GM10266 (cell line): ENCODE measurements at regions not wholly inside any gene's neighbourhood (a gene's known extent, or its start where the extent isn't known, plus 50 kb on each side); places are given as distances from the start of the nearest gene placed in this dataset.

Experiments used
- DNase-seq: peaks from one replicate; pipeline ENCODE4 v3.0.0; 2012; ENCODE audit errors: extremely low spot score
- TF ChIP-seq, protein P1 (sequence below): IDR thresholded peaks from 2 replicates; pipeline ENCODE4 v1.5.1; 2012; ENCODE audit warnings: mild to moderate bottlenecking, low read depth; ENCODE audit not compliant: control insufficient read depth, insufficient read depth; ENCODE audit errors: missing control alignments

DNA sequence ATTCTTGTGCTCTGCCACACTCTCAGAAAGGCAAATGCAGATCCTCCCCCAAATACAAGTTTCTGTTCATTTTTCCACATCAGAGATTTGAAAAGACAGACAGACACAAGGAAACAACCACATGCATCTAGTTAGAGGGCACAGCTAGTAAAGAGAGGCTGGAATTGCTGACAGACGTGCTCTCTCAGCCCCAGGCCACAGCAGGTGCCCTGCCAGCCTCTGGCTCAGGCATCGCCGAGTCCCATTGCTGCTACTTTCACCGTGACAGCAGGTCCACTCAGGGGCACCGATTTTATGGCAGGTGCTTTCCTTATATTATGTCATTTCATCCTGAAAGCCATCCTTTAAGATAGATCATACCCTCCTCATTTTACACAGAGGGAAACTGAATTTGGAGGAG, 507.5 kb downstream of the EIPR1 start:
- DNase-seq: no peak
- TF ChIP-seq, protein P1, sequence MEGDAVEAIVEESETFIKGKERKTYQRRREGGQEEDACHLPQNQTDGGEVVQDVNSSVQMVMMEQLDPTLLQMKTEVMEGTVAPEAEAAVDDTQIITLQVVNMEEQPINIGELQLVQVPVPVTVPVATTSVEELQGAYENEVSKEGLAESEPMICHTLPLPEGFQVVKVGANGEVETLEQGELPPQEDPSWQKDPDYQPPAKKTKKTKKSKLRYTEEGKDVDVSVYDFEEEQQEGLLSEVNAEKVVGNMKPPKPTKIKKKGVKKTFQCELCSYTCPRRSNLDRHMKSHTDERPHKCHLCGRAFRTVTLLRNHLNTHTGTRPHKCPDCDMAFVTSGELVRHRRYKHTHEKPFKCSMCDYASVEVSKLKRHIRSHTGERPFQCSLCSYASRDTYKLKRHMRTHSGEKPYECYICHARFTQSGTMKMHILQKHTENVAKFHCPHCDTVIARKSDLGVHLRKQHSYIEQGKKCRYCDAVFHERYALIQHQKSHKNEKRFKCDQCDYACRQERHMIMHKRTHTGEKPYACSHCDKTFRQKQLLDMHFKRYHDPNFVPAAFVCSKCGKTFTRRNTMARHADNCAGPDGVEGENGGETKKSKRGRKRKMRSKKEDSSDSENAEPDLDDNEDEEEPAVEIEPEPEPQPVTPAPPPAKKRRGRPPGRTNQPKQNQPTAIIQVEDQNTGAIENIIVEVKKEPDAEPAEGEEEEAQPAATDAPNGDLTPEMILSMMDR: no peak

DNA sequence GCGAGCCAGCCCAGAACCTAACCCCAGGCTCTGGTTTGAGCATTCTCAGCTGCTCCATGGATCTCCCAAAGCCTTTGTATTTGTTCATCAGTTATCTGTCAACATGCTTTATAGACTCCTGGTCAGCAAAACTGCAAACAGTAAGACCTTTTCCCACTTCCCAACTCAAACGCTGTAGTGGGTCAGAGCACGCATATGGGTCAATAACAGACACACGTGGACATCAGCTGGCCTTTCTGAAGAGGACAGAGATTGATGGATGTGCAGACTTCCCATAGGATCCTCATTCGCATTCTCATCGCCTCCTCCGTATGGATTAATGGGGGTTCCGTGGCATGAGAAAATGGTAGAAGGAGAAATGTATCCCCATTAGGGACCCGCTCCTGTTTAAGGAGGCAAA, 508.1 kb downstream of the EIPR1 start:
- TF ChIP-seq, protein P1: no peak
- no peak for DNase-seq

DNA sequence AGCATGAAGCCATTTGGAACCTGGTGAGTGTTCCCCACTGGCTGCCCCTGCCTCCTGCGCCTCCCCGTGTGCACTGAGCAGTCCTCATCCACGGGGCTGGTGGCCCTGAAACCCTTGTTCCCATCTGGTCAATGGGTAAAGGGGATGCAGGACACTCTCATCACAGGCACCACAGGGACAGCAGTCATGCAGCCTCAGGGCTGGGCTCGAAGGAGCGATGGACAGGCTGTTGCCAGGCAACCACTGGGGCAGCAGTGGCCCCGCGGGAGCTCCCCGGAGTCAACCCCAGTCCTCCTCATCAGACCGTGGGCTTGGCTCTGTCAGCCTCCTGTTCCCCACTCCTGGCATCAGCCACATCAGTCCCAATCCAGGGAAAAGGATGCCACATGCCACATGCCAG, 509.5 kb downstream of the EIPR1 start:
- TF ChIP-seq, protein P1: no peak
- DNase-seq: no peak

DNA sequence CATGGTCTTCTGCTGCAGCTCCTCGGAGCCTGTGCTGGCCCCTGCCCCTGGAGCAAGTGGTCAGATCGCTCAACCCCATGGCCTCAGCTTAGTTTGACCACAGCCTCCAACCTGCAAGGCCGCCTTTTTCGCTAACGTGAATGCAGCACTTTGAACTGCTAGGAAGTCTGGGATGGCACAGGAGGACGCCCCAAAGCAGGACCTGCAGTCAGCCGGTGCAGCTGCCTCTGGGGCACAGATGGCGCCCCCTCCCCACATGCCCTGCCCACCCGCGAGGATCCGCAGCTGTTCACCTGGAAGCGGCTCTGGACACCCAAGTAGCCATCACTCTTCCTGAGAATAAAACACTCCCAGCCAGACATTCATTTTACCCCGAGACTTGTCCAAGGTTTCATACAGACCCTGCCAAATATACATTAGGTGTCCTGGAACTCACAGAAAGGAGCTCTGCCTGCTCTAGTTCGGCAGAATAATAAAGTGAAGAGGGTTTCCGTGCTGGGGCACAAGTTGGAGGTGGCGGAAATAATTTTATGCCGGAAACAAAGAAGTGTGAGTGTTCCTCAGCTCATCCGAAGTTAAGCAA, 510.1 kb downstream of the EIPR1 start:
- DNase-seq: no peak
- TF ChIP-seq, protein P1: no peak

- TF ChIP-seq, protein P1: no peak
- DNase-seq: no peak
These were observed 511.2 kb downstream of the EIPR1 start for GRCh38 chr2:2866459-2866858.

DNA sequence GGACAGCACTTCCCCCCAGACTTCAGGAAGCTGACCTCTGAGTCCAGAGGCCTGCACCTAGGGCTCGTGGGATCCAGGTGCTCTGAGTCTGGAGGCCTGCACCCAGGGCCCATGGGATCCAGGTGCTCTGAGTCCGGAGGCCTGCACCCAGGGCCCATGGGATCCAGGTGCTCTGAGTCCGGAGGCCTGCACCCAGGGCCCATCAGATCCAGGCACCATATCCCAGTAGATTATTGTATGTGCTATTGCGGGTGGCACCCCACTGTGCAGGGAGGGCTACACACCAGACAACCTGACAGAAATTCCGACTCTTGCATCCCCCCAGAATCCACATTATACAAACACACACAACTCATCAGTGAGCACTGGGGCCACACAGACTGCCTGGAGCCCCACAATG, 515.2 kb downstream of the EIPR1 start:
- TF ChIP-seq, protein P1: no peak
- DNase-seq: no peak

DNA sequence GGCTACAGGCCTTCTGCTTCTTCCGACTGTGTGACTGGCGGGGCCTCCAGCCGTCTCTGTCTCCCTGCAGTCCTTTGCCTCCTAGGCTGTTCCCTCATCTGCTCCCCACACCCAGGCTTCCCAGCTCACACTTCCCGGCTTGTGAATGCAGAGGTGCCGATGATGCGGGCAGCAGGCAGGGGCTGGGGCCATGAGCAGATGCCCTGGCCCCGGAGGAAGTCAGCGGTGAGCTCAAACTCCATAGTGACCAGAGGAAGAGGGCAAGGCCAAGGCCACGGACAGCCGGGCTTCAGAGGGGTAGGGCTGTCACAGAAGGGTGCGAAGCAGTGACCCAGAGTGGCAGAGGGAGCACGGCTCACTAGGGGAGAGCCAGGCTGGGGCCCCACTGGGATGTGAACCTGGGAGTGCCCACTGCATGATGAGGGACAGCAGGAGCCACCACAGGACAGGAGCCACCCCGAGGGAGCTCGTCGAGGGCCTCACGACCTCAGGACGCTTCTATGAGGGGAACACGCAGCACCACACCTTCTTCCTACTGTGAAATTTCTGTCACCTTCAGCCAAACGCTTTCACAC, 515.9 kb downstream of the EIPR1 start:
- TF ChIP-seq, protein P1: no peak
- DNase-seq: no peak
